Activated CD4-positive, alpha-beta memory T cell treated with anti-CD3 and anti-CD28 coated beads, Interleukin-2, amount 10 ng/mL, durations not matched to agents 7 days and 5 days (primary cell): ENCODE measurements at regions not wholly inside any gene's neighbourhood (a gene's known extent, or its start where the extent isn't known, plus 50 kb on each side); places are given as distances from the start of the nearest gene placed in this dataset.

ENCODE experiments used
- CTCF ChIA-PET: fragments of 350-600 bp; sonication (Branson Sonifier 250); formaldehyde crosslinking; loops from one replicate; lab custom pipeline; 2021; ENCODE audit warnings: antibody characterized with exemption, inconsistent platforms; lab: Charles Lee
- POLR2A ChIA-PET: fragments of 350-600 bp; sonication (Branson Sonifier 250); formaldehyde crosslinking; loops from one replicate; lab custom pipeline; 2021; ENCODE audit warnings: antibody characterized with exemption; lab: Charles Lee
- DNase-seq: peaks from one replicate; pipeline ENCODE4 v3.0.0-alpha.2; 2020
- H3K27ac Mint-ChIP-seq: one replicate; pipeline ENCODE4 v1.8.0; 2021; ENCODE audit warnings: mild to moderate bottlenecking, mixed read lengths
- H3K27me3 Mint-ChIP-seq: one replicate; pipeline ENCODE4 v1.8.0; 2021; ENCODE audit warnings: mixed read lengths
- H3K36me3 Mint-ChIP-seq: one replicate; pipeline ENCODE4 v1.8.0; 2021; ENCODE audit warnings: low read depth, mixed read lengths
- H3K4me1 Mint-ChIP-seq: one replicate; pipeline ENCODE4 v1.8.0; 2021; ENCODE audit warnings: mixed read lengths
- H3K4me3 Mint-ChIP-seq: one replicate; pipeline ENCODE4 v1.8.0; 2021; ENCODE audit warnings: mild to moderate bottlenecking, mixed read lengths
- H3K9me3 Mint-ChIP-seq: one replicate; pipeline ENCODE4 v1.8.0; 2021; ENCODE audit warnings: mixed read lengths

DNA sequence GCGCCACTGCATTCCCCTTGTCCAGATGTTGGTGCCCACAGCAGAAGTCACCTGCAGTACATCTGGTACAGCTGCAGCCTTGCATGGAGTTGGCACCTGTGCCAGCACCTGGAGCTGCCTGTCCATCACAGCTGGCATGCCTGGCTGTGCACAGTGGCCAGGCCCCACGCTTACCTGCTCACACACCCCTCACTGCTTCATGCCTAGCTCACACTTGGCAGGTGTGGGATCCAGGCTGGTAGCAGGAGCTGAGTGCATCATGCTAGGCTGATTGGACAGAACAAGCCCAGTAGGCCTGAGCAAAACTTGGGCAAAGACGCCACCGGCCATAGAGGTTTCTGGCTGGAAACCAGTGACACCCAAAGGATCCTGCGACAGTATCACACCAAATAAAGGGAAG lies 402.8 kb downstream of the FOXG1 start:
- ChIA-PET POLR2A (no interaction called here), CTCF (no interaction called here)
- Mint-ChIP-seq H3K27ac (no peak overlapping the region), H3K27me3 (no peaks in the 10 kb centered on the region), H3K36me3 (no peaks in the 10 kb centered on the region), H3K4me3 (no peak overlapping the region), H3K9me3 (peaks cover 20% of the 10 kb centered on the region), H3K4me1 (no peaks in the 10 kb centered on the region)
- DNase-seq = no peak

DNA sequence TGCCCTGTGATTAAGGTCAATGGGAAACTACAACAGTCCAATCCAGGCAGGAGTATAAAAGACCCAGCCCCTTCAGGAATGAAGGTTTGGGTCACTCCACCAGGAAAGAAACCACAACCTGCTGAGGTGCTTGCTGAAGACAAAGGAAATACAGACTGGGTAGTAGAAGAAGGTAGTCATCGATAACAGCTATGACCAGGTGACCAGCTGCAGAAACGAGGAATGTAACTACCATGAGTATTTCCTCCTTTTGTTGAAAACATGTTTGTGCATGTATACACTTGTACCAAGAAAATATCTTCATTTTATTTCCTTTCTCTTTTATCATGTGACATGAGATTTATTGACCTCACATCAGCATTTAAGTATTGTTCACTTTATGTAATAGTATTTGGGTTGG lies 409.1 kb downstream of the FOXG1 start:
- H3K36me3 Mint-ChIP-seq = no peaks in the 10 kb centered on the region
- H3K27me3 Mint-ChIP-seq = no peaks in the 10 kb centered on the region
- H3K27ac Mint-ChIP-seq = no peak overlapping the region
- DNase-seq = no peak
- H3K4me3 Mint-ChIP-seq = no peak overlapping the region
- ChIA-PET POLR2A (no interaction called here), CTCF (no interaction called here)
- peaks cover 24% of the 10 kb centered on the region for H3K9me3 Mint-ChIP-seq
- no peaks in the 10 kb centered on the region for H3K4me1 Mint-ChIP-seq

DNA sequence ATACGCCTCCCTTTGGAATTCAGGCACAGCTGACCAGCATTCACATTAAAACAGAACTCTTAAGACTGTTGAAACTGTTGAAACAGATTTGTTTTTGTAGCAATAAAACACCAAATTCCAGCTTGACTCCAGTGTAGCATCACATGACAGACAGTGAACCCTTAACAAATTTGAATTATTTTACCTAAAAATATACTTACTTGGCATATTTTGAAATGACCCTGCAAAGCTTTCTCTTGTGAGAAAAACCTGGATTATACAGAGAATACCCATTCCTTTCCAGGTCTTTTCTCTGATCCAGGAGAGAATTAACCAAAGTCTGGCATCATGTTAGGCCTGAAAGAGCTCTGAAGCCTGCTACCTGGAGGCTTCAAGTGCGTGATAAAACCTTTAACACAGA lies 410.3 kb downstream of the FOXG1 start:
- Mint-ChIP-seq H3K36me3 (no peaks in the 10 kb centered on the region), H3K4me1 (no peaks in the 10 kb centered on the region), H3K27ac (no peak overlapping the region), H3K27me3 (no peaks in the 10 kb centered on the region), H3K4me3 (no peak overlapping the region), H3K9me3 (peaks cover 19% of the 10 kb centered on the region)
- no peak for DNase-seq
- CTCF ChIA-PET = no interaction called here
- POLR2A ChIA-PET = no interaction called here

DNA sequence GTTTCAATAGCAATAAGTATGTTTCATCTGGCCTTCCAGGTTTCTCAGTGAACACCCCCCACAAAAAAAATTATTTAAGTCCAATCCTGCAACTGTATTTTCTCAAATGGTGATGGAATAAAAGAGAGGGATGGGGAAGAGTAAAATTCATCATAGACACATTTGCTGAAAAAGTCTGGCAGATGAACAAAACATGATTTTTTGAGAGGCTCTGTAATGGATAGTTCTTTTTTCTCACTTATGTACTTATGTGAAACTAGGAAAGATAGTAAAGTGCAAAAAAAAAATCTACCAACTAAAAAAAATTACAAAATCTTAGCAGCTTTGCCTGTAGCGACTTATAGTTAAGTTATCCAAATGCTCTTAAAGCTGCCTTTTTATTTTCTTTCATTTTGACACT lies 412.4 kb downstream of the FOXG1 start:
- DNase-seq = no peak
- H3K27me3 Mint-ChIP-seq = no peaks in the 10 kb centered on the region
- no peaks in the 10 kb centered on the region for H3K4me1 Mint-ChIP-seq
- H3K9me3 Mint-ChIP-seq = peaks cover 16% of the 10 kb centered on the region
- H3K27ac Mint-ChIP-seq = no peak overlapping the region
- no peaks in the 10 kb centered on the region for H3K36me3 Mint-ChIP-seq
- ChIA-PET CTCF (no interaction called here), POLR2A (no interaction called here)
- H3K4me3 Mint-ChIP-seq = no peak overlapping the region

DNA sequence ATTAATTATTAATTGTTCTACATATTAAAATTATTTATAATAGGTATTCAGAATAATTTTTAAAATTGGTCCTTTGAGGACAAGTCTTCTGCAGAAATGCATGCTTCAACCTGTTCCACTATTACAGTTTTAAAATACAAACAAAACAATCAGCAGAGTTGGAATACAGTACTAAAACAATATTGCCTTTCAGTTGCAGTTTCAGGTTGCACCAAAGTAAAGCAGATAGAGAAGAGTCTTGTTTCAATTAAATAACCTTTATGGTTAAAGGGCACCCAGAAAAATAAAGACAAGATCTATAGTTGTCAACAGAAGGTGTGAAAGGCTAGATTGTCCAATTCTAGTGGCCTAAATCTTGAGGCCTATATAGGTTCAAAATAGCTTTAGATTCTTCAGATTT lies 424.5 kb downstream of the FOXG1 start:
- Mint-ChIP-seq H3K27ac (no peak overlapping the region), H3K27me3 (no peaks in the 10 kb centered on the region), H3K9me3 (peaks cover 17% of the 10 kb centered on the region), H3K4me1 (no peaks in the 10 kb centered on the region), H3K36me3 (no peaks in the 10 kb centered on the region), H3K4me3 (no peak overlapping the region)
- DNase-seq = no peak
- POLR2A ChIA-PET = no interaction called here
- CTCF ChIA-PET = no interaction called here

DNA sequence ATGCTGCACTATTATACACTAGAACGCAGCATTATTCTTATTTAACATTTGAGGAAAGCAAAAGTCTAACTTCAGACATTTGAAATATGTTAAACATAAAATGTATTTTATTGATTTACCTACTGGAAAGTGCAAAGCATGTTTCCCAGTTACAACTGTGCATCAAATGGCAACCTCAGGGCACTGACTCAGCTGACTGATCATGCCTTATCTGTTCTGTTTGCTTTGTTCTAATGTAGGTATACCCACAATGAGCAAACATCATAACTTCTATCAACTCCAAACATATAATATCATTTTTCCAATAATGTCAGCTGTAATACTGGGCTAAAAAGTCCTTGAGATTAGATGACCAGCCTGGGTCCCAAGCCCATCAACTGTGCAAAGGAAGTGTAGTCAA lies 431.0 kb downstream of the FOXG1 start:
- no peaks in the 10 kb centered on the region for H3K36me3 Mint-ChIP-seq
- ChIA-PET POLR2A (no interaction called here), CTCF (no interaction called here)
- H3K4me1 Mint-ChIP-seq = no peaks in the 10 kb centered on the region
- H3K9me3 Mint-ChIP-seq = peaks cover 28% of the 10 kb centered on the region
- no peak for DNase-seq
- no peaks in the 10 kb centered on the region for H3K27me3 Mint-ChIP-seq
- H3K27ac Mint-ChIP-seq = no peak overlapping the region
- H3K4me3 Mint-ChIP-seq = no peak overlapping the region

DNA sequence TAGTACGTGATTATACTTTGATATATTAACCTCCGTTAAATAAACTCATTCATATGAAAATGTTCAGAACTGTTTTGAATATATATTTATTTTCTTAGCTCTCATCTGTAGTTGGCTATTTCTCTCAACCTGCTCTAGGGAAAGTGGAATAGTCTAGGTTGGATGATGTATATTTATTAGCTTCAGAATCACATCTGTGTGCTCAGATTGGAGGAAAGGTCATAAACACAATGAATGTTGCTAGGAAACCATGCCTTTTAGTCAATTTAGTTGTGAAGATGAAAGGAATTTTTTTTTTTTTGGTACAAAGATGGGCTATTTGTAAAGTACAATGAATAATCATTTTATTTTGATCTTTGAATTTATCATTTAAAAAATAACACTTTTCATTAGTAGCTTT lies 439.1 kb downstream of the FOXG1 start:
- Mint-ChIP-seq H3K27ac (no peak overlapping the region), H3K4me3 (no peak overlapping the region), H3K4me1 (no peaks in the 10 kb centered on the region), H3K36me3 (no peaks in the 10 kb centered on the region), H3K9me3 (peaks cover 19% of the 10 kb centered on the region), H3K27me3 (no peaks in the 10 kb centered on the region)
- DNase-seq = no peak
- ChIA-PET POLR2A (no interaction called here), CTCF (interaction anchor here (0.6 kb wide), 1 partner anchor 58 kb away, joined by 3 read pairs; no protein-coding TSS in a partner anchor)

DNA sequence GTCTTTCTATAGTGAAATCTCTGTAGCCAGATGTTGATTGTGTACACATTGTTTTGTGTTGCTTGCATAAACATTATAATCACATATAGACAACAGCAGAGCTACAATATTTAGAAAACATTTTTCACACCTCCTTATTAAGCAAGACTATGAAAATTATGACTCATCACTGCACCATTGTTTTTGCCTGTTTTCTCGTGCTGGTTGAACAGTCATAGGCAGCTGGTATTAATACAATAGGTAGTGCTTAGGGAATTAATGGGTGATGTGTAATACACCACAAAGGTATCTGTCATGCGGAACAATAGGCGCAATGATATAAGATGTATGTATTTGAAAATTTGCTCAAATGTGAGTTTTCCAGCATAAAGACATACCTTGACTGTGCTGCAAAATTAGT lies 449.3 kb downstream of the FOXG1 start:
- DNase-seq = no peak
- Mint-ChIP-seq H3K4me3 (no peak overlapping the region), H3K4me1 (no peaks in the 10 kb centered on the region), H3K27ac (no peak overlapping the region), H3K9me3 (peaks cover 4% of the 10 kb centered on the region), H3K27me3 (no peaks in the 10 kb centered on the region), H3K36me3 (no peaks in the 10 kb centered on the region)
- ChIA-PET CTCF (no interaction called here), POLR2A (no interaction called here)

DNA sequence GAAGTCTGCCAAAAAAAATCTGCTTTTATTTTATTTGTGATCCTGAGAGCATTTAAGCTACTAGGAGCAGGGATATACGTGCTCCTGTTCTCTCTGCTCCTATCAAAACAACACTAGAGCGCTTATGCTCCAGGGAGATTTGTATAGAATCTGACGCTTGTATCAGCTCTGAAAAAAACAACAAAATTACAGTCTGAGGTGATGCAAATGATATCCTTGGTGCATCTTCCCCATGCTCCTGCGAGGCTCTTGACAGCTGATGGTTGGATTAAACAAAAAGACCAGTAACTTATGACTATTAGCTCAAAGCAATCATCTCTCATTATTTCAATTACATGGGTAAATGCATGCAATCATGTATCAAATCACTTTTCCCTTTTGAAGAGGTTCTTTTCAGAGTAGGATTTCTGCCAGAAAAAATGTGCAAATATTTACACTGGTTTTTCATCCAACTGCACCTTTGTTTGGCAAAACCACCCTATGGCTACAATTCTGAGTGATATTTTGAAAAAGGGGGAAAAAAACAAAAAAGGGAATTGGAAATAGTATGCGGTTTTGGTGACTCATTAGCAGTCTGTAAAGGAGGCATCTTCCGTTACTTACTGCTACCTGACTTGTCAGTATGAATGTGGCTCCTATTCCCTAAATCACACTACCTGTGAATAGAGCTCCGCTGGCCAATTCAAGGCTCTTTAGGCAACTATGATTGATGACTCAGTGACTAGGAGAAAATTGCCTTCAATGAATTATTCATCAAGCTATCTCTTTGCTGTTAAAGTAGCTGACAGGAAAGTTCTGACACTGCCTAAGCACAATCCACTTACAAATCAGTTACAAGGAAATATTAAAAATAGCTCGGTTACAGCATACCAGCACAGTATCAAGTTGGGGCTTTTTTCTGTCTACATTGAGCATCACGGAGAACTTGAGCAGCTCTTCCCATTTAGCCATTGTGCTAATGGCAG lies 450.0 kb downstream of the FOXG1 start:
- no peaks in the 10 kb centered on the region for H3K27me3 Mint-ChIP-seq
- DNase-seq = no peak
- H3K36me3 Mint-ChIP-seq = no peaks in the 10 kb centered on the region
- no peak overlapping the region for H3K27ac Mint-ChIP-seq
- no peaks in the 10 kb centered on the region for H3K4me1 Mint-ChIP-seq
- H3K4me3 Mint-ChIP-seq = no peak overlapping the region
- ChIA-PET CTCF (no interaction called here), POLR2A (no interaction called here)
- peaks cover 4% of the 10 kb centered on the region for H3K9me3 Mint-ChIP-seq

DNA sequence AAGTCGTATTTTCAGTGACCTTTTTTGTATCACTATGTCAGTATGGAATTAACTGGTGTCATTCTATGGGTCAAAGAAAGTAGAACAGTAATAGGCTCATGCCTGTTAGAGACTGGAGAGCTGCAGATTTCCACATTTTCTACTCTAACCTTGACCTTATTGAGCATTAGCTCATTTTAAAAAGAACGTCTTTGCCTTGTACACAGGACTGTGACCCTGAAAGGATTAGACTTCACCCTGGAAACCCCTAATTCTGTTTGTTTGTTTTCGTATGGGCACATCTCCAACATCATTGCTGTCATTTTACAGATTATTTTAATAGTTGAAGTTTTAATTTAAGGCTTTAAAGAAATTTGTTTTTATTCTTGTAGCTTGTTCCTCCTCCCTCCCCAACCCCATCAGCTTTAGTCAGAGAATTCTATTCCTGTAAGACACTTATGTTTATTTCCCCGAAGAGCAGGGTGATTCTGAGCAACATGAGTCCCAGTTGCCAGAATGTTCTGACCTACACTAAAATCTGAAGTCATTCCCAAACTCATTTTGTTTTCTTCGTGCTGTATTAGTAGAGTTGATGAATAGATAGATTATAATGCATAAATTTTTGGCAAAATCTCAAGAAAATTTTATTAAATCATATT lies 451.3 kb downstream of the FOXG1 start:
- ChIA-PET POLR2A (no interaction called here), CTCF (no interaction called here)
- Mint-ChIP-seq H3K36me3 (no peaks in the 10 kb centered on the region), H3K27me3 (no peaks in the 10 kb centered on the region), H3K9me3 (peaks cover 3% of the 10 kb centered on the region), H3K27ac (no peak overlapping the region), H3K4me1 (no peaks in the 10 kb centered on the region), H3K4me3 (no peak overlapping the region)
- DNase-seq = no peak

DNA sequence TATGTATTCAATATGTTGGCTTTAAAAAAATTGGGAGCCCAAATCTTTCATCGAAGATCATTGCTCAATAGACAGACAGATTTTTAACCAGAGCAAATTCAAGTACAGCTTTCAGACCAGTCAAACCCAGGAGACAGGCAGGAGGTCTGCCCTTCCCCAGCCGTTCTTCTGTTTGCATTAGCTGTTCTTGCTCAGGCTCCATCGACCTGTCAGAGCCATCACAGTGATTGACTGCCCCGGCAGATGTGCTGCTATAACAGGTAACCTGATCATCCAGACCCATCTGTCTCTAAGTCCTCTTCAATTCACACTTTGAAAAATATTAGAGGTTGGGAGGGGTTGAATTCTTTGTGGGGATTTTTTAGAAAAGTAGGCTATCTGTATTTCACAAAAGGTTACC lies 453.5 kb downstream of the FOXG1 start:
- Mint-ChIP-seq H3K27ac (no peak overlapping the region), H3K27me3 (no peaks in the 10 kb centered on the region), H3K4me1 (no peaks in the 10 kb centered on the region), H3K36me3 (no peaks in the 10 kb centered on the region), H3K4me3 (no peak overlapping the region), H3K9me3 (peaks cover 6% of the 10 kb centered on the region)
- no peak for DNase-seq
- ChIA-PET POLR2A (no interaction called here), CTCF (no interaction called here)

DNA sequence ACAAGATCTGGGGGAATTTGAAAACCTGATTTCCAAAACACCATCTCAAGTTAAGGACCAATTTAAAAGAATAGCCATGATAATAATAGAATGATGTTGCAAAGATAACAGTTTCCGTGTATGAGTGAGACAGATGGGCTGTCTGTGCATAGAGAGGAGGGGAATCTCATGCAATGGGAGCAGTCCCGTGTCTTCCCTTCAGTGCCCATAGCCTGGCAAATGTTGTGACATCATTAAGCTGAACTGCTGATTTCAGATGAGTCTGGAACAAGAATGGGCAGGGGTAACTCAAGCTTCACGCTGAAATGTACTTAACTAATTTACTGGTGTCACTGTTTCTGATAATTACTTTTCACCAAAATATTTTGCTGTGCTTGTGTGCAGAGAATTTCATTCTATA lies 454.0 kb downstream of the FOXG1 start:
- POLR2A ChIA-PET = no interaction called here
- Mint-ChIP-seq H3K36me3 (no peaks in the 10 kb centered on the region), H3K4me3 (no peak overlapping the region), H3K4me1 (no peaks in the 10 kb centered on the region), H3K27ac (no peak overlapping the region), H3K27me3 (no peaks in the 10 kb centered on the region), H3K9me3 (peaks cover 6% of the 10 kb centered on the region)
- DNase-seq = no peak
- CTCF ChIA-PET = no interaction called here

DNA sequence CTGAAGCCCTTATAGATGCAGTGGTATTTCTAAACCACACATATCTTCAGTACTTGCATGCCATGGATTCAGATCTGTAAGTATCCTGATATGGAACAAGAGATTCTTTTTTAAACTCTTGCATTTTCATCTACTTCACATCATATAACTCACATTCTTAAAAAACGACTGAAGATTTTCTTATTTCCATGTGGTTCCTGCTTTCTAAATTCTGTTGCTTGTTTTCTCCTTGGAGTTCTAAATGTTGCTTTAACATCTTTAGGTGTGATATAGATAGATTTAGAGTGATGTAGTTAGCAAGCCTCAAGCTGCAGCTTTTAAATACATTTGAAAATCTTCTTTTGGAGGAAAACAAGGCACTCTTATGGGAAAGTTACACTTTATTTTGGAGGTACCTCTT lies 455.4 kb downstream of the FOXG1 start:
- CTCF ChIA-PET = no interaction called here
- POLR2A ChIA-PET = no interaction called here

More for the DNA sequence above, 455.4 kb downstream of the FOXG1 start:
- peaks cover 6% of the 10 kb centered on the region for H3K9me3 Mint-ChIP-seq
- DNase-seq = no peak
- no peaks in the 10 kb centered on the region for H3K4me1 Mint-ChIP-seq
- no peaks in the 10 kb centered on the region for H3K36me3 Mint-ChIP-seq
- no peak overlapping the region for H3K27ac Mint-ChIP-seq
- no peak overlapping the region for H3K4me3 Mint-ChIP-seq
- no peaks in the 10 kb centered on the region for H3K27me3 Mint-ChIP-seq
